HG02852 (cell line): ENCODE measurements at regions not wholly inside any gene's neighbourhood (a gene's known extent, or its start where the extent isn't known, plus 50 kb on each side); places are given as distances from the start of the nearest gene placed in this dataset.

Source experiments
- ATAC-seq: cut with Tn5 transposase; IDR thresholded peaks from one replicate; pipeline ENCODE4 v1.9.1; 2021; ENCODE audit warnings: mild to moderate bottlenecking, moderate library complexity; ENCODE audit not compliant: unreplicated experiment

GRCh38 chr4:36785973-36786372 is 458.6 kb upstream of the NWD2 start:
- ATAC-seq = no peak

GRCh38 chr4:36786519-36786918 is 458.0 kb upstream of the NWD2 start:
- ATAC-seq = no peak

DNA sequence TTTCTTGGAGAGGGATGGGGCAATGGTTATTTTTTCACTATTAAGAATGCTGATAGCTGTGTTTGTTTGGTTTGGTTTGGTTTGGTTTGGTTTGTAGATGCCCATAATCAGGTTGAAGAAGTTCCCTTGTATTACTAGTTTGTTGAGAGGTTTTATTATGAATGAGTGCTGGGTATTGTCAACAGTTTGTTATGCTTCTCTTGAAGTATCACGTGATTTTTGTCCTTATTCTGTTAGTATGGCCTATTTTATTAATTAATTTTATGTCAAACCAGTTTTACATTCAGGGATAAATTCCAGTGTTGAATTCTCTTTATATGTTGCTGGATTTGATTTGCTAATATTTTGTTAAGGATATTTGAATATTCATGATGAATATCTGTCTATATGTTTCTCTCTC is 449.8 kb upstream of the NWD2 start:
- no peak for ATAC-seq

GRCh38 chr4:36812149-36812548 is 432.4 kb upstream of the NWD2 start:
- no peak for ATAC-seq

- ATAC-seq = no peak
Observed at GRCh38 chr4:36815536-36815935, 429.0 kb upstream of the NWD2 start.

DNA sequence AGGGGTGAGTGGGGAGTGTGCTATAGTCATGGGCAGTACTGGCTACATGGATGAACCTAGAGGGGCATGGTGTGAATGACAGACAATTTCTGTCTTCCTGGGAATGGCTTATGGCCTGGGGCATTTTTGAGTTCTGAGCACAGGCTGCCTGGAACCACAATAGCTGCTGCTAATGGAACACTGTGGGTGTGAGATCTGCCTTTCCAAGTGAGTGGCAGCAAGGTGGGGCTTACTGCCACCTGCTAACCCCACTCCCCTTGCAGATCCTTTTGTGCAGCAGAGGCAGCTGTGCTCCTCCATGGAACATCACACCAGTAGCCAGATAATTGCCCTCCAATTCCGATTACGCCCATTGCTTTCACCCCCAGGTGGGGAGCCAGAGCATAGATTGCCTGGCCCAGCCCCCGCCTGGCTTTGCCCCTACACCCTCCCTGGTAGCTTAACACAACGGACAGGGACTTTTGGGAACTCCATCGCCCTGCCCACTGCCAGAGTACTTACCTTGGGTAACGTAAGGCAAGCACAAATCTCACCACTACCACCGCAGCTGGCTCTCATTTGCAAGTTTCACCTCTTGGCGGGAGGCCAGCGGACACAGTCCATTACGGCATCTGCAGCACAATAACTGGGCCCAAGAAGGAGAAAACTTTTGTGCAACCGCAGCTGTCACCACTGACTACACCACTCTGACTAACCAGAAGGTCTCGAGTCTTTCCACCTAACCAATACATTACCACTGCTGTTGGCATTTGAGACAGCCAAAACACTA is 421.2 kb upstream of the NWD2 start:
- ATAC-seq = no peak

DNA sequence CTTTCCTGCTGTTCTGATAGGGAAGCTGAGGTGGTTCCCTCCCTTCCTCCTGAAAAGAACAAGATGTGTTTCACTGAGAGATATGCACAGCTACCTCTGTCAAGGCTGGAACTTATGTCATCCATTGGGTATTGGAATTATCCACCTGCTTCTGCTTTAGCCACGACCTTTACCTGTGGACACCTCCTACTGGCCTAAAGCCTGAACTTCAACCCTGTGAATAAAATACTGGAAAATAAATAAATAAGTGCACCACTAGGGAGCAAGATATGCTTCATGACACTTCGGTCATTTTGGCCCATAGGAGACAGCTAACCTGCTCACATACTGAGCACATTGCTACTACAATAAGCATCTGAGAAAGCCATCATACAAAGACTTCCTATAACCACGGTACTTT is 419.9 kb upstream of the NWD2 start:
- no peak for ATAC-seq

- no peak for ATAC-seq
Observed at GRCh38 chr4:36835246-36835645, 409.3 kb upstream of the NWD2 start.

GRCh38 chr4:36841583-36842326 is 402.8 kb upstream of the NWD2 start:
- peak; percentile 58 for ATAC-seq

DNA sequence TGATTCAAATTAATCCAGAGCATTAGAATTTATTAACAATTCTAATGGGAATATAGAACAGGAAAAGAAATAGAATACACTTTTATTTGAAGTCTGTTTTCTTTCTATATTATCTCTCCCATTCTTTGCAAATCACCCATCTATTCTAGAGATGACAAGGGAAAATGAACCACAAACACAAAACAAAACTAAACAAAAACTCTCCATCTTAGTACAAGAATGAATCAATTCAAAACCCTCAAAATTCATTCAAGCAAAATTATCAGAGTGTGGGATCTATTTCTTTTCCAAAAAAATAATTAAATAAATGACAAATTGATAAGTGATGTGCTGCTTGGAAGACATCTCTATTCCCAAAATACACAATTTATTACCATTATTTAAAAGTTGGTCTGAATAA is 400.1 kb upstream of the NWD2 start:
- no peak for ATAC-seq

- ATAC-seq = no peak
Observed at GRCh38 chr4:36852856-36853255, 391.7 kb upstream of the NWD2 start.

DNA sequence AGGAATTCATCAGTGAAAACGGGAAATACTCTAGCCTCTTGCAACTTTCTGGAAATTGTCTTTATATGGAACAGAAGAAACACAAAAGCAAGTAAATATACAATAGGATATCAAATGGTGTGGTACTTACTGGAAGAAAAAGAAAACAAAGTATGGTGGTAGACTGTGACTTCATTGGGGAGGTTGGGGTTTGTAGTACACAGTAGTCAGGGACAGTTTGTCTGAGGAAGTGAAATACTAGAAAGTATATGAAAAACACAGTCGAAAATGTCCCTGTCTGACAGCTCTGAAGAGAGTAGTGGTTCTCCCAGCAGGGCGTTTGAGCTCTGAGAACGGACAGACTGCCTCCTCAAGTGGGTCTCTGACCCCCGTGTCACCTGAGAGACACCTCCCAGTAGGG is 390.0 kb upstream of the NWD2 start:
- peak; percentile 67 for ATAC-seq

- no peak for ATAC-seq
Observed at GRCh38 chr4:36863601-36864000, 380.9 kb upstream of the NWD2 start.

- no peak for ATAC-seq
Observed at GRCh38 chr4:36870121-36870520, 374.4 kb upstream of the NWD2 start.

DNA sequence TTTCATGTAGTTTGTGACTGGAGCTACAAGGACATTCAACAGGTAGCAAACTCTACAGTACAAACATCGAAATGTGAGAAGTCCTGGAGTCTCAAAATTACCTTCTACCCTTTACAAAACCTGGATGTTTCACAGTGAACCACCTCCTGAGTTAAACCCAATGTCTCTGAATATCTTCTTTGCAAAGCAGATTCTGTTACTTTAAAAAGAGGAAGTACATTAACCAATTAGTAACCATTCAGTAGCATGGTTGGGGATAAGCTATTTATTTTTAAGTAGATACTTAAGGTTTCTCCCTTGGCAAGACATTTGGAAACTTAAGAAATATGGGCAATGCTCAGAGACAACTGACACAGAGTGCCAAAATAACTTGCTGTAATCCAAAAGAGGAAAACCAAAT is 371.9 kb upstream of the NWD2 start:
- no peak for ATAC-seq

DNA sequence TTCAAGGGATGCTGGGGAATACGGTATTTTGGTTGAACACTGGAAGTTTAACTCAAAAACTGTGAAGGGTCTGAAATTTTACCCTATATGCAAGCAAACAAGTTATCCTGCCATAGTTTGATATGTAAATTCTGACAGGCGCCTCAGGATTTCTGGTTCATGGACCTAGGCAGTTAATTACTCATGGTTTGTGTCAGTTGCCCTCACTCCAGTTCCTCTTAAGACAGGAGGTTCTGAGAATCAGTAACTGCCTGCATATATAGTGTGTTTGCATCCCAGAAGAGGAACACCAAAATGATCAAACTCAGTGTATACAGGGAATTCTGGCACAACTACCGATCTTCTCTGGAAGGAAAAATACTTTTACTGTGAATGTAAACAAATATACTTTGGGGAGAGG is 360.4 kb upstream of the NWD2 start:
- ATAC-seq = no peak

GRCh38 chr4:36891971-36892370 is 352.6 kb upstream of the NWD2 start:
- no peak for ATAC-seq

- no peak for ATAC-seq
Observed at GRCh38 chr4:36900446-36900987, 344.0 kb upstream of the NWD2 start.

DNA sequence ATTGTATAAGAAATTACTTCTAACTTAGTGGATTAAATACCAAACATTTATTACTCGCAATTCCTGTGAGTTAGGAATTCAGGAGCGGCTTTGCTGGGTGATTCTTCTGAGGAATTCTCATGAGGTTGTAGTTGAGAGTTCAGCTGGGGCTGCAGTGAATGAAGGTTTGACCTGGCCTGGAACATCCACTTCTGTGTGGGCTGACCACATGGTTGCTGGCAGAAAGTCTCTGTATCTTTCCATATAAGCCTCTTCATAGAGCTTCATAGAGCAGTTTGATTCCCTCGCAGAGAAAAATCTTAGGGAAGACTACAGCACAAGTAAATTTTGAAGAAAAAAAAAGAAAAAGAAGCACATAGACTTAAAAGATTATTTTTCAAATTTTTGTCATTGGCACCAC is 339.7 kb upstream of the NWD2 start:
- ATAC-seq = no peak

GRCh38 chr4:36914106-36914505 is 330.4 kb upstream of the NWD2 start:
- ATAC-seq = no peak

- no peak for ATAC-seq
Observed at GRCh38 chr4:36915717-36916116, 328.8 kb upstream of the NWD2 start.

DNA sequence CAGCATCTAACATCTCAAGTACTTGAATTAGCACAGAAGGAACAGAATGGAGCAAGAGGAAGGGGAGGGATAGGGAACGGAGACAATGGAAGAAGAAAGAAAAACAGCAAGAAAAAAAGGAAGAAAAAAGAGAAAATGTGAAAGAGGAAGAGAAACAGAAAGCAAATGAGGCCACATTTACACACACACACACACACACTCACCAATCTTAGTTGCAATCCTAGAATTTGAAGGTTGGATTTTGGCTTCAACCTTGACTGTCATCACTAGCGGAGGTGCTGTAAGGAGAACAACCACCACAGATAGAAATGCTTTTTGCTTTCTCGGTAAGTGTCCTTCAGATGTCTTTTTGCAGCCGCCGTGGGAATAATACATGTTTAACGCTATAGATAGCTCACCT is 327.1 kb upstream of the NWD2 start:
- ATAC-seq = no peak
